HG03045 (cell line): ENCODE measurements at regions not wholly inside any gene's neighbourhood (a gene's known extent, or its start where the extent isn't known, plus 50 kb on each side); places are given as distances from the start of the nearest gene placed in this dataset.

Source experiments
- ATAC-seq: cut with Tn5 transposase; IDR thresholded peaks from one replicate; pipeline ENCODE4 v1.9.1; 2021; ENCODE audit warnings: mild to moderate bottlenecking, moderate library complexity; ENCODE audit not compliant: unreplicated experiment

DNA sequence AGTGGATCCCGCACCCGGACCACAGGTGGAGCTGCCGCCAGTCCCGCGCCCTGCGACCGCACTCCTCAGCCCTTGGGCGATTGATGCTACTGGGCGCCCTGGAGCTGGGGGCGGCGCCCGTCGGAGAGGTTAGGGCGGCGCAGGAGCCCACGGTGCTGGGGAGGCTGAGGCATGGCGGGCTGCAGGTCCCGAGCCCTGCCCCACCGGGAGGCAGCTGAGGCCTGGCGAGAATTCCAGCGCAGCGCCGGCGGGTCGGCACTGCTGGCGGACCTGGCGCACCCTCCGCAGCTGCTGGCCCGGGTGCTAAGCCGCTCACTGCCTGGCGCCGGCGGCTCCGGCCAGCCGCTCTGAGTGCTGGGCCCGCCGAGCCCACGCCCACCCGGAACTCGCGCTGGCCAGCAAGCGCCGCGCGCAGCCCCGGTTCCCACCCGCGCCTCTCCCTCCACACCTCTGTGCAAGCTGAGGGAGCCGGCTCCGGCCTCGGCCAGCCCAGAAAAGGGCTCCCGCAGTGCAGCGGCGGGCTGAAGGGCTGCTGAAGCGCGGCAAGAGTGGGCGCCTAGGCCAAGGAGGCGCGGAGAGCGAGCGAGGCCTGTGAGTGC is 1256.5 kb downstream of the STIM2 start:
- no peak for ATAC-seq

DNA sequence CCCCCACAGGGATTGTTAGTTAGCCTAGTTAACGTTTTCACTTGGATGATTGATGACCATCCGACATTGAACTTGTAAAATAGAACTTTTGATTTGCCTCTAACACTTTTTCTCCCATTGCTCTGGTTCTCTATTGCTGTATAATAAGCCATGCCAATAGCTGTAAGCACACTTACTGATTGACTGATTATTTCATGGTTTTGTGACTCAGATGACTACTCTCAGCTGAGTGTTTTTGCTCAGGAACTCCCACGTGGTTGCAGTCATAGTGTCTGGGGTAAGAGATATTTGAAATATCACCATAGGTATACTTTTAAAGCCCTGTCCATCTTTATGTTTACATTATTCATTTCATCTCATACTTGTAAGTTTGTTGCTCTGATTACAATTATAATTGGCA is 1285.5 kb downstream of the STIM2 start:
- no peak for ATAC-seq

DNA sequence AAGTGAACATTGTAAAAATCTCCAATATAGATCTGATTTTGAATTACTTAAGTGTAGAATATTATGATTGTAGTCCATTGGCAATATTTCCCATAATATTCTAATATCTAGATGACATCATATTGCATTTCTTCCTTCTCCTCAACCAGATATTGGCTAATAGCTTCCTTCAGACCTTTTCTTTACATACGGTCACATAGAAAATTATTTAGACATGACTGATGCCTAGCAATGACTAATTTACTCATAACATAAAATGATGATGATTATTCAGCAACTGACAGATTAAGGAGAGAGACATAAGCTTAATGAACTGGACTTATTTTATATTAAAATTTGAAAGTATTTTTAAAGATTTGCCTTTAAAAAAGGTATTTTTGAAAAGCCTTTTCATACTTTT is 1287.6 kb downstream of the STIM2 start:
- no peak for ATAC-seq

DNA sequence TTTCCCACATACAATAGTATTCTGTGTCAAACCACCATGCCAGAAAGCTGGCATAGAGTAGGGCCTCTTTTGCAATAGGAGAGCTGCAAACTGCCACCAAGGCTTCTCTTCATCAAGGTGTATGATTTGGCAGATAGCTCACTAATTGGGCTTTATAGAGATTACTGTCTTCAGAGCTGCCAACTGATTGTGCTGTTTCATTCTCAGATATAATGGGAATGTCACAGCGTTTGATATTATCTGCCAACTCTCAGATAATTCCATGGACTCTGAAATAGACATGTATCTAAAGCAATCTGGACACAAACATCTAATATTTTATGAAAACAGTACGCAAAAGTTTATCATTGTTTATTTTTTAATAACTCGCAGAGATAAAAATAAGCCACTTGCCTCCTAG is 1289.1 kb downstream of the STIM2 start:
- no peak for ATAC-seq

DNA sequence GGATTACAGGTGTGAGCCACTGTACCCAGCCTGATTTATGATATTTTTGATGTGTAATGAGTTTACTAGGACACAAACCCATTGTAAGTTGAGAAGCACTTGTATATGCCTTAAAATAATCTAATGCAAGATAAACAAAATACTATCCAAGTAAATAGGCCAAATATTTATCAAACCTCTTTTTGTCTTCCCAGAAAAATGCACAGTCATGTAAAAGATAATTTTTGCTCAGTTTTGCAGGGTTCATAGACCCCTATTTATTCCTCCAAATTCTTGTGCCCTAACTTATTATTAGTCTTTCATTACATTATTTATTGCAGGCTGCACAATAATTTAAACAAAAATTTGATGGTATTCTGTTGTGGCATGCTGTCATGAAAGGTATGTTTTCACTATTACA is 1290.7 kb downstream of the STIM2 start:
- ATAC-seq, result no peak

DNA sequence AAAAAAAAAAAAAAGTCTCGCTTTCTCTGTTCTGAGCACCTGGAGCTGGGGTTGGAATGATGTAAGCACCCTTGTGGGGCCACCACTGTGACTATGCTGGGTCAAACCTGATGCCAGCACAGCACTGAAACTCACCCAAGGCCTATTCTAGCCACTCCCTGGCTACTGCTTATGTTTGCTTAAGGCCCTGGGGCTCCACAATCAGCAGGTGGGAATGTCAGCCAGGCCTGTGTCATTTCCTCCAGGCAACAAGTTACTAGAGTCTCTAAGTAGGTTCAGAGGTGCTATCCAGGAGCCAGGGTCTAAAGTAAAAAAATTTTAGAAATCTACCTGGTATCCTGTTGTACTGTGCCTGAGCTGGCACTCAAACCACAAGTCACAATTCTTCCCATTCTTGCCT is 1306.8 kb downstream of the STIM2 start:
- ATAC-seq, result no peak

DNA sequence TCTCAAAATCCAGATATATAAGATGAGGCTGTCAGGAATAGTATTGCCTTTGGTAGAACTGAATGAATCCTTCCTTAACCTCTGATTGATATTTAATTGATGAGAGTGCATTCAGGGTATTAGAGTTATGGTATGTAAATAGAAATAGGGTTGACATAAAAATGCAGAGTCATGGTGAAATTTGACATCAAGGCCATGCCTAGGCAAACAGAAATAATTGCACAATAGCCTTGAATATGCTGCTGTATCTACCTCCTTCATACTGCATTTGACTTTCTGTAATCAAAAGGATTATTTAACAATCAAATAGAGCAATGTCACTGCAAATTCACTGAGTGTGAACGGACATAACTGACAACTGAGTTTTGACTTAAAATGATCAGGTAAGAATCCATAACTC is 1316.3 kb downstream of the STIM2 start:
- ATAC-seq, result no peak

DNA sequence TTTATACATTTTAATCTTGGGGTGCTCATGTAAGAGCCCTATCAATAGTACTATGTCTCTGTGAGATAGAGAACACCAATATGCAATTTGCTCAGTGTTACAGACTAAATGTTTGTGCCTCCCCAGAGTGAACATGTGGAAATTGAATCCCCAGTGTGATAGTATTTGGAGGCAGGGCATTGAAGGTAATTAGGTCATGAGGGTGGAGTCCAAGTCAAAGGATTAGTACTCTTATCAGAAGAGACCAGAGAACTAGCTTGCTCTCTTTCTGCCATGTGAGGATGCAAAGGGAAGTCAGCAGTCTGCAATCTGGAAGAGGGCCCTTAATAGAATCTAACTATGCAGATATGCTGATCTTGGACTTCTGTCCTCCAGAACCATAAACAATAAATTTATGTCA is 1317.0 kb downstream of the STIM2 start:
- ATAC-seq, result no peak

DNA sequence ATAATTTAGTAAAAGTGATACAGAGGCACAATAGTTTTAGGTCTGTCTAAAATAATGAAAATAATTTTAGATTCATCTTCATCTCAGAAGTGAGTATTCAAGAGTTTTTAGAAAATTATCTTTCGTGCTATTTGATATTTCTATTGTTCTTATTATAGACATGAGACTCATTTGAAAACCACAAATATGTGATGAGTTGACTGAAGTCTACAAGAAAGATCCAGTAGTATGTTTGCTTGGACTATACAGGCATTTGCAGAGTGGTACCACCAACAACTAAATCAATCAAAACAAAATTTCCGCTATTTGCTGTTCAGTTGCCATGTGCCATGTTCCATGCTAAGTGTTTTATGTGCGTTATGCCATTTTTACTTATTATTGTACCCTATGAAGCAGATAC is 1318.5 kb downstream of the STIM2 start:
- ATAC-seq, result no peak

DNA sequence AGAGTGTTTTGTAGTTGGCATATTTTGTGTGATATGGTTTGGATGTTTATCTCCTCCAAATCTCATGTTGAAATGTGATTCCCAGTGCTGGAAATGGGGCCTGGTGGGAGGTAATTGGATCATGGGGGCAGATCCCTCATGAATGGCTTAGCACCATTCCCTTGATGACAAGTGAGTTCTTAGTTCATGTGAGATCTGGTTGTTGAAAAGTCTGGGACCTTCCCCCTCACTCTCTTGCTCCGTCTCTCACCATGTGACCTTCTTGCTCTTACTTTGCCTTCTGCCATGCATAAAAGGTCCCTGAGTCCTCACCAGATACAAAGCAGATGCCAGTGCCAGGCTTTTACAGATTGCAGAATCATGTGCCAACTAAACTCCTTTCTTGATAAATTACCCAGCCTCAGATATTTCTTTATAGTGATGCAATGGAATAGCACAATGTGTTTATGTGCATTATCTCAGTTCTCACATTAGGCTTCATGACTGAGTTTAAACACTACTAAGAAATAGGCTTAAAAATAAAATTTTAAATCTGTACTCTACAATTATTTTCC is 1348.8 kb downstream of the STIM2 start:
- no peak for ATAC-seq

DNA sequence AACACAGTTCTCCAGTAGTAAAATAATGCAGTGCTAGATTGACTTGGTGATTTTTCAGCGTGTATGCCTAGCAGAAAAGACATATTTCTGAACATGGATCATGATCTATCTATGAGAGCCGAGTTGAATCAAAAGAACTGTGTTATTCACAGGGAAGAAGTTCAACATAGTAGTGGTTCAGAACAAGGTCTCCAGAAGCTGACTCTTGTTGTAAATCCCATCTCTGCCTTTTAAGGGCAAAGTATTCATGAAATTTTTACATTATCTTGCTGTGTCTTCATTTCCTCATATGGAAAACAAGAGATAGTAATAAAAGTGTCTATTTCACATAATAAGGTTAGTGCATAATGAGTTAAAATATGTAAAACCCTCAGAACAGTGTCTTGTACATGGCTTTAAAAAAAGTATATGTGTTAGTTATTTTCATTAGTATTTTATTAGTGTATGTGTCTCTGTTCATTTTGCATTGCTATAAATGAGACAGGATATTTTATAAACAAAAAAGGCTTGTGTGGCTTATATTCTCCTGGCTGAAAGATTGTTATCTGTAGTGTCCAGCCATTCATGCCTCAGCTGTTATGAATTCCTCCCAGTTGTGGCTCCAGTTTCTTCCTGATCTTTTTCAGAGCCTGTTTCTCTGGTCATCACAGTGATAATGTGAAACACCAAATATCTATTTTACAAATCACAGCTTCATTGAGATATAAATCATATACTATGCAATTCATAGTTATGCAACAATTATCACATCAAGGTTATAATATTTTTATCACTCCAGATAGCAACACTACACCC is 1351.2 kb downstream of the STIM2 start:
- no peak for ATAC-seq

DNA sequence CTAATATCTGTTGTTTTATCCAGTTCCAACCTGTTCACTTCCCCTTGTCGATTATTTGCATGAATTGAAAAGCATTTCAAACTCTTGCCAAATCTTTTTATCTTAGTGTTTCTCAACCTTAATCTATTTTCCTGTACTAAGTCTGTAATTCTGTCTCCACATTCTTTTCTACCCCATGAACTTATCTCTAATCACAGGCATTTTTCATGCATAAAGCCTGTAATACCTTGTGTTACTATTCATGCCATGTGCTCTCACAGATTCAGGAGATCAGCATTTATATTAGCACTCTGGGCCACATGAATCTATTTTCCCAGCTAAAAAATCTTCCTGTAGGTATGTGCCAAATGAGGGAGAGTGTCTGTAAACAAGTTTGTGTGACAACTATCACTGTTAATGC is 1360.9 kb downstream of the STIM2 start:
- ATAC-seq, result no peak

DNA sequence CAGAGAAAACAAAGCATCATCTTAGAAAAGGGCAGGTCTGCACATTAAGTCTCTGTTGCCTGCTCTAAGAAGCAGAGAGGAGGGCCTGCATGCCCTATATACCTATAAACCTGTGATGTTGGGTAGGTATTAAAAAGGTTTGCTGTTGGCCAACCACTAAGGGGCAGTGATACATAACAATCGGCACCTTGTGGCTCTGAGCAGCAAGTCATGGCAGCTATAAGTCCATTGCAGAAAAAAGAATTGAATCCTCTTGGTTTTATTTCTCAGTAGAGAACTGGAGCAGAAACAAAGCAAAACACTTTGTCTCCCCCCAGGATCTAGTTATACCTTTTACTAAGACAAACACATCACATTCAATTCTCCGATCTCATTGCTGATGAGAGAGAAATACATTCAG is 1364.4 kb downstream of the STIM2 start:
- ATAC-seq, result no peak

DNA sequence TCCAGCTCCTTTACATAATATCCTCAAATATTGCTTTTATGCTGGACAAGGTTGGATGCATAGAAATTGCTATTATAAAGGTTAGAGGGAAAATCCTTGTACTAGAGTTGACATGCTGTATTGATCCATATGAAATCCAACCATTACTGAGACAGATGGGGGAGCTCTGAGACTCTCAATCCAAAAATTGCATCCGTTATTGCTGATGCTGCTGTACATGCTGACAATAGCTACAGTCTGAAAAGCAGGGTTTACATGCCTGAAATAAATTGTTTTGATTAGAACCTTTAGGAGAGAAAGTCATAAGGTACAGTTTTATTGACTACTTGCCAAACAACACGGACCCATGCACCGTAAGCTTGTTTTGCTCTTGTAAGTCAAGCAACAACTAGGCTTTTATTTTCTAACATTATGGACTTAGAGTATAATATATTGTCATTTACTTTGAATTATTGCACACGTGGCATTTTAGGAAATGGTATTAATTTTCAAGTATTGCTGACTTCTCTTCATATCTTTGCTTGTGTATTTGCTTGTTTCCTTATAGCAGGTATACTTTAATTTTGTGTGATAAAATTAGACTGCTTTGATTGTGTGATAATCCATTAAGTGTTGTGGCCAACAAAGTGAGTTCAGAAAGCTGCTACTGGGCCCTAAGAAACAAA is 1365.2 kb downstream of the STIM2 start:
- ATAC-seq, result no peak

DNA sequence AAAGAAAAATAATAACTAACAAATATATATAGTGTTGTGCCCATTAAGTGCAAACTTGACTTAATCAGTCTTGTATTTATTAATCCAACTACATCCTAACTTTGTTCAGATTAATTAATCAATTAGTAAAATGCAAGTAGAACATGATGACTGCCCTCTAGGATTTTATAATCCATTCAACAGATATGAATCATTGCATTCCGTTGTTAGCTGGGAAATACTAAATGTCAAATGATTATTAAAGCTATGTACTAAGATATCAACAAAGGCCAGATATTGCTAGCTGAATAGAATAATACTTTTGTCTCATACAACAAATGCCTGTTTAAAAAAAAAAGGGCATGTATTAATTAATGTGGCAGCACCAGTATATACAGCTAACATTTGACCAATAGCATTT is 1366.3 kb downstream of the STIM2 start:
- no peak for ATAC-seq

DNA sequence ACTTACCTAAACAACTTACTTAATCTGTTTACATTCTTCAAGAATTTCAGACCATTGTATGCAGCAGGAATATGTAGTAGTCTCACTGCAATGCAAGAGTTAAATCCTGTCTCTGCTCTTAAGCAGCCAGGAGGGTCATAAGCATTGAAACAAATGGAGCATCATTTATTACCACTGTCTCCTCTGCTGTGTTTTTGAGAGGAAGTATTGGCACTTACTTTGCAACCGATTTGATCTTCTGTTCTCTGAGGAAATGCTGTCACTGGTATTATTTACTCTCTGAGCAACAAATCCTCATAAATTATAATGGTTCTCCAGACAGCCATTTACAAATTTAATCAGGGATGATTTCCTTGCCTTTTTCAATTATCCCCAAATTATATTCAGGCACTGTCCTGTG is 1367.1 kb downstream of the STIM2 start:
- ATAC-seq, result no peak

DNA sequence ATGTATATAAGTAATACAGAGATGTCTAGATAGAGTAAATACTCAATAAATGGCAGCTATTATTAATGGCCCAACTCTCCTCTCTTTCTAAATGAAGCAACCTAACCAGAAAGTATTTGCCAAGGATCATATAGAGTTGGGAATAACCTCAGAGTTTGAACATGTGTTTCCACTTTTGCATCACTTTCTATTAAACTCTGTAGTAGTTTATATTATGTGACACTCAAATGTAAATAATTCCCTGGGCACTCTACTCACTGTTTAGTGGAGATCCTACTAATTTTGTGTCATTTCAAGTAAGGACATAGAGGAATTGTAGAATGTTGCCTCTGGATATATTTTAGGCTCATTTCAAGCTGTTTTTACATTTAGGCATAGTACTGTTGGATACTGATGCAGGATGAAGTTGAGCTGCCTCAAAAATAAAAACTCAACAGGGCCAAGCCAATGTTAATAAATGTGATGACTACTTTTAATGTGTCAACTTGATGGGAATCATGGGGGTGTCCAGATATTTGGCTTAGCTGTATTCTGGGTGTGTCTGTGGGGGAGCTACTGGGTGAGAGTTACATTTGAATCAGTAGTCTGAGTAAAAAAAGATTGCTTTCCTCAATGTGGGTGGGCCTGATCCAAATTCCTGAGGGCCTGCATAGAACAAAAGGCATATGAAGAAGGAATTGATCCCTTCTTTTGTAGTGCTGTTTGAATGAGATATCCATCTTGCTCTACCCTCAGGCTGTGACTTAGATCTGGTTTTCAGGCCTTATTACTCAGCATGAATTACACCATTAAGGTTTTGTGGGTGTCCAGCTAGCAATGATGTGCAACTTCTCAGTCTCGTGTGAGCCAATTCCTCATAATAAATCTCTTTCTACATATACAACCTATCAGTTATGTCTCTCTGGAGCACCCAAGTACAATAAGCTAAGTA is 1368.2 kb downstream of the STIM2 start:
- ATAC-seq, result no peak

DNA sequence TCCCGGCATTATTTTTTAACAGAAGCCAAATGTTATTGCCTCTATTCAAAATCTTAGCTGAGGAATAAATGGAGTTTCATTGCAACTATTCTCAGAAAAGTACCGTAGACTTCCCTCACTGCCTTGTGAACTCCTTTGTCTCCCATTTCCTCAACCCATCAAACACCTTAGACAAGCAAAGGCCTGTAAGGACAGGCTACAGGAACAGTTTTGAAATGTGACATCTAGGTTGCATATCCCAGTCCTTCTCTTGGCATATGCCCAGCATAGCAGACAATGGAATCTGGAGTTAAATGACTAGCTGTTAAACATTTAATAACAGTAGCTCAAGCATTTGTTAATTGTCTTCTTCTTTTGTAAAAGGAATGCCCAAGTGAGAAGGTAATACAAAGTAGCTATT is 1371.7 kb downstream of the STIM2 start:
- ATAC-seq, result no peak

DNA sequence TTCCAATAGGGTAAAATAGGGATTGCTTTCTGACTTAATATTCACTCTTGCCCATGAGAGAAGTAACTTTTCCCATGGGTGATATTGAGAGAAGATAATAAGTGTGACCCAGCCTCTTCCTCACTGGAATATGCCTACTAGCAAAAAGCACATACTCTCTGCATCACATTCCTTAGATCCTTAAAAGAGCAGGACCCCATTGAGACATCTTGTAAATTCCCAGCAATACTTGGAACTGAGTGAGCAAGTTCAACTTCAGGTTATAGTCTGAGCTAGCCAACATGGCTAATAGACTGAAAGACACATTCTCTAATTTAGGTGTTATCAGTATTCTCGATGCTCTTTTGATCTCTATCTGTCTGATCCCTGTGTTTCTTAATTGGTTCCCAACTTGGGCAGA is 1372.3 kb downstream of the STIM2 start:
- ATAC-seq, result no peak

DNA sequence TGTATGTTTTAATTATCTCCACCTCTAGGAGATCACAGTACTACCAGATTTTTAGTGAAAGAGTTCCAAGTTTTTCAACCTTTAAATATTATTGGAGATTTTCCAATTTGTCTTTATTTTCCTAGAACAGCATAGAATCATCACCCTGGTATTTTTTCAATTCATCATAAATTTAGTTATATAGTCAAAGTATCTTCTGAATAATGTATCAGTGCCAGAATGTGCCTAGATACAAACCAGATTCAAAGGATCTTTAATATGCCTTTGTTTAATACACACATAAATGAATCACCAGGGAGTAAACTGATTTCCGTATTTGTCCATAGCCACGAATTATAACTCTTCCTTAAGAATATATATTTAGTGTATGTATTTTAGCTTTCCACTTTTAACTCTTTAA is 1373.1 kb downstream of the STIM2 start:
- ATAC-seq, result no peak

DNA sequence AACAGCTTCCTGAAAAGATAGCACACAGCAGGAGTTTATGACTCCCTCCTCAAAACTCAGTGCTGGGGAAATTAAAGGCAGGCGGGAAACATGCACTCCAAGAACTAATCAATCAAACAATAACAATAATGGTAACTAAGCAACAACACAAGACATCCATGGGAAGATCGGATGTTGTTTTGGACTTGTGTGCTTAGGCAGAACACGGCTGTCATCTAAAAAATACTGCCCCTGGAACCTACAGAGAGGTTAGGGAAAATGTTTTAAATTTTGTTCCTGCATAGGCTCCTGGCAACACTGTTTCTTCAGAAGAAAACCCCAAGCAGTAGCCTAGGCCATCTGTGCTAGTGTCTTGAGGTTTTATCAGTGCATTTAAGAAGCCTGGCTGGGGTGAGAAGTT is 1378.2 kb downstream of the STIM2 start:
- no peak for ATAC-seq
